Posterior cingulate gyrus (tissue), 11 donors: ENCODE measurements at regions not wholly inside any gene's neighbourhood (a gene's known extent, or its start where the extent isn't known, plus 50 kb on each side); places are given as distances from the start of the nearest gene placed in this dataset.
"Not testable (repeated sequence)": the region's sequence is repeated elsewhere in the genome, so short reads cannot be mapped to it uniquely, and the experiment has no call there.

Source experiments
- DNase-seq, 10 donors: peaks; one replicate each; pipeline versions ENCODE4 v3.0.0 to v3.0.0-alpha.2; 2020 to 2021; ENCODE audit warnings: mixed read lengths in 3 of 10
- intact Hi-C: fragments of 100-400 bp; cut with DNase I; formaldehyde crosslinking; loops from one replicate; pipeline ENCODE4 v1.15.1; 2023

GRCh38 chr5:92633176-92633575 lies 947.8 kb downstream of the NR2F1-AS1 start:
- intact Hi-C loops = no loop called here
- DNase-seq = no peak

DNA sequence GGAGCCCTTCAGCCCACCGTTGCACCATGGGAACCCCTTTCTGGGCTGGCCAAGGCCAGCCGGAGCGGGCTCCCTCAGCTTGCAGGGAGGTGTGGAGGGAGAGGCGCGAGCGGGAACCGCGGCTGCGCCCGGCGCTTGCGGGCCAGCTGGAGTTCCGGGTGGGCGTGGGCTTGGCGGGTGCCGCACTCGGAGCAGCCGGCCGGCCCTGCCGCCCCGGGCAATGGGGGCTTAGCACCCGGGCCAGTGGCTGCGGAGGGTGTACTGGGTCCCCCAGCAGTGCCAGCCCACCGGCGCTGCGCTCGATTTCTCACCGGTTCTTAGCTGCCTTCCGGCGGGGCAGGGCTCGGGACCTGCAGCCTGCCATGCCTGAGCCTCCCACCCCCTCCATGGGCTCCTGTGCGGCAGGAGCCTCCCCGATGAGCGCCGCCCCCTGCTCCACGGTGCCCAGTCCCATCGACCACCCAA lies 949.8 kb downstream of the NR2F1-AS1 start:
- intact Hi-C loops = not testable (repeated sequence)

DNA sequence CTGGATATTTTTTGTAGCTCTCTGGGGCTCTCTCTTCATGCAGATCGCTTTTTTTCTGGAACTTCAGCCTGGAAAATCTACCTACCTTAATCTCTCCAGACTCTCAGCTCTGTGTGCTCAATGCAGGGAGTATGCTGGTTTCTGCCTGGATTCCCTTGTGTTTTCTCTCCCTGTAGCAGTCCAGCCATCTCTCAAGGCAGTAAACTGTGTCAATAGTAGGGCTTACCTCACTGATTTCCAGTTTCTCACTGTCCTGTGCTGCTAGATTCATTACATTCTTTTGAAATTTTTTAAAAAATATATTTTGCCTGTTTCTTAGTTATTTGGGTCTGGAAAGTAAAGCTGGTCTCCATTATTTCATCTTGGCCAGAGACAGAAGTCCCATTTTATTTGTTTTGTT lies 951.4 kb downstream of the NR2F1-AS1 start:
- intact Hi-C loops = no loop called here
- DNase-seq = no peak

More for the DNA sequence above, 949.8 kb downstream of the NR2F1-AS1 start:
- DNase-seq = peak in 3 of 10 donors; percentile 39 to 57 (median 57)

- intact Hi-C loops = no loop called here
- DNase-seq = no peak
Observed at GRCh38 chr5:92629000-92629399, 952.0 kb downstream of the NR2F1-AS1 start.

DNA sequence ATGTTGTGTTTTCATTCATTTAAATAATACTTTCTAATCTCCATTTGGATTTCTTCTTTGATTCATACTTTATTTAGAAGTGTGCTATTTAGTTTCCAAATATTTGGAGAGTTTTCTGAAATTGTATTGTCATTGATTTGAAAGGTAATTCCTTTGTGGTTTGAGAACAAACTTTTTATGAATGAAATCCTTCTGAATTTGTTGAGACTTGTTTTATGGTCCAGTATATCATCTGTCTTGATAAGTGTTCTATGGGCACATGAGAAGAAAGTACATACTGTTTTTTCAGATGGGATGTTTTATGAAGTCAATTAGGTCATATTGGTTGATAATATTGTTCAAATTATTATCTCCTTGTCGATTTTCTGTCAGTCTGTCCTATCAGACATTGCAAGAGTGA lies 953.8 kb downstream of the NR2F1-AS1 start:
- no peak for DNase-seq

DNA sequence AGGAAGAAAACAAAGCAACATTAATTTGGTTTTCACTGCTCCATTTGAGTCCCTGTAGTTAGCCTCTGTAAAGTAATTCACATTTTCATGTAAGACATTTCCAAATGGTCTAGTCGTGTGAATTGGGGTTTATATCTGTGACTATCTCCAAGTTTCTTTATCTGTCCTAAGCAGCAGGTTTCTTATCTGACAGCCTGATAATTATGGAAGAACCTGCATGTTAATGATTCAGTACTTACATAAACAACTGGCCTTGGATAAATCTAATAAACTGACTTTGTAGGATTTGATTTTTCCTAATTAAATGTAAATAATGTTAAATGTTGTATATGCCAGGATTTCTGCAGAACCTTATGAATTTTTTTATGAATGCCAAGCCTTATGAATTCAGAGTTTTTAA lies 964.9 kb downstream of the NR2F1-AS1 start:
- intact Hi-C loops = no loop called here
- DNase-seq = no peak

More for the DNA sequence above, 953.8 kb downstream of the NR2F1-AS1 start:
- intact Hi-C loops = no loop called here

GRCh38 chr5:92613546-92613945 lies 967.5 kb downstream of the NR2F1-AS1 start:
- DNase-seq = no peak
- intact Hi-C loops = no loop called here

GRCh38 chr5:92610435-92610834 lies 970.6 kb downstream of the NR2F1-AS1 start:
- intact Hi-C loops, DNase-seq: not testable (repeated sequence)

DNA sequence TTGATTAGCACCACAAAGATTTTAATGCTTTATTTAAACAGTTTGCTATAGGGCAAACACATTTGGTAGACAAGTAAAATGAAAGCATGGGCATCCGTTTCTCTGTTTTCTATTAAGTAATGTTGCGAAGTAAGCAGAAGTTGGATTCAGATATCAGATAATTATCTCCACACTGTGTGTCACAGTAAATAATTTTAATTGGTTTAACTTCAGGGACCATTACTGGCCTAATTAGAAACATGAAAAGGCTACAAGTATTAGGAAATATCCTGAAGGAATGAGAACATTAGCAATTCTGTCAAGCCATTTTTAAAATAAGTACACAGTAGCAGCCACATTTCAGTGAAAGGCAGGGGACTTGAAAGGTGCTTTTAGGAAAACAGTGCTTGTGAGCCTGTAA lies 975.4 kb downstream of the NR2F1-AS1 start:
- no peak for DNase-seq
- intact Hi-C loops = no loop called here

GRCh38 chr5:92599217-92599810 lies 981.7 kb downstream of the NR2F1-AS1 start:
- intact Hi-C loops = no loop called here
- no peak for DNase-seq

DNA sequence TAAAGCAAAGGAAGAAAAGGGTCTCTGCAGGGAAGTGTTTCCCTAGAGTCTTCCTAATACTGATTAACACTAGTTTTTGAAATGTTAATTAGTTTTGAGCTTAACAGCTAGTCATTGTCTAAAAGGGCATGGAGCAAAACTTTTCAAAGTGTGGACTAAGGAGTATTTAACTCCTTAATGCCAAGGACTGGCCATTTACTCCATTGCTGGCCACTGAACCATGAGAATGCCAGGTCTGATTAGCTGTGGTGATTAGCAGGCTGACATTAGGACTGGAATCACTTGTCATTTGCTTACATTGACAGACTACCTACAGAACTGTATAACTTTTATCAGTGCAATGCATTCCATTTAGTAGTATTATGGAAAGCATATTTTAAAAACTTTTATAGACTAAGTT lies 987.0 kb downstream of the NR2F1-AS1 start:
- intact Hi-C loops = no loop called here
- no peak for DNase-seq

DNA sequence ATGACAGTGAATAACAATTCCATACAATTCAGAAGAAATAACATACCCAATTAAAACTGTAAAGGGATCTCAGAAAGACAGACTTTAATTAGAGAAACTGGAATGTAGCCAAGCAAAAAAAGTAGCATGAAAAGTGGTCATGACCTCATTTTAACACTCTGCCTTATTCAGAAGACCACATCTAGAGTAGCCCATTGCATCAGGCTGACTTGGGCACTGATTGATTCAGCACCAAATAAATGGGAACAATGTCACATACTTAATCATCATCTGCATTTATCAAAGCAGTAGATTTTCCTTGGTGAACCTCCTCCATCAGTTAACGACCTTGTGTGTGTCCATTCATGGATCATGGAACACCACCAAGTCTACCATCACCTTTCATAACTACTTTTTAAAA lies 992.1 kb downstream of the NR2F1-AS1 start:
- DNase-seq = no peak
- intact Hi-C loops = no loop called here

GRCh38 chr5:92581690-92582089 lies 999.3 kb downstream of the NR2F1-AS1 start:
- no peak for DNase-seq
- intact Hi-C loops = no loop called here

GRCh38 chr5:92581249-92581648 lies 999.8 kb downstream of the NR2F1-AS1 start:
- peak in 2 of 10 donors; percentile 16 to 53 for DNase-seq
- intact Hi-C loops = no loop called here

- intact Hi-C loops = no loop called here
- DNase-seq = no peak
Observed at GRCh38 chr5:92580814-92581213, 1000.2 kb downstream of the NR2F1-AS1 start.

- no peak for DNase-seq
- intact Hi-C loops = no loop called here
Observed at GRCh38 chr5:92574023-92574422, 1007.0 kb downstream of the NR2F1-AS1 start.

GRCh38 chr5:92568522-92568921 lies 1012.5 kb downstream of the NR2F1-AS1 start:
- intact Hi-C loops = no loop called here
- no peak for DNase-seq

DNA sequence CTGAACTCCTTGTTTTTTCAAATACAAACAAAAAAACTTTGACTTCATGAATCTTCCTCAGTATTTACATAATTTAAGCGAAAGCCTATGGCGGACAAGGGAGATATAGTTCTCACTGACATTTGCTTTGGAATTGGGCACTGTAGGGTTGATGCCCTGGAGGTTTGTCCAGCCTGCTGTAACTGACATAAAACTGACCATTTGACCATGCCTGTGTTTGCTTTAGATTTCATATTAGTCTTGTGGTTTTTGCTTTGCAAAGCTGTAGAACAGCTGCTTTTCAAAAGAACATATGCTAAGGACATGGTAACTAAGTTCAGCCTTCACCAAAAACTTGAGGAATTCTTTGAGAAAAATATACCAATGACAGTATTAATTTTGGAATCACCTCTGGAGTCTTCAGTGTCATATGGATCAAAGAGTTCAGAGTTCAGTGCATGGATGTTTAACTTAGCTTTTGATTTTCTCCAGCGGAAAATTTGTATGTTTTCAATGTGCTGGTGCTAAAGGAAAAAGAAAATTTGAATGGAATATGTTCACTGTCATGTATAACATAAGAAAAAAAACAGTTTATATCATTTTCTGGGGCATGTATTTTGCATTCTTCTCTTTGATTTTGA lies 1013.1 kb downstream of the NR2F1-AS1 start:
- no peak for DNase-seq
- intact Hi-C loops = no loop called here

GRCh38 chr5:92566113-92566786 lies 1014.8 kb downstream of the NR2F1-AS1 start:
- intact Hi-C loops = no loop called here
- no peak for DNase-seq

GRCh38 chr5:92565673-92566072 lies 1015.3 kb downstream of the NR2F1-AS1 start:
- no peak for DNase-seq
- intact Hi-C loops = no loop called here

DNA sequence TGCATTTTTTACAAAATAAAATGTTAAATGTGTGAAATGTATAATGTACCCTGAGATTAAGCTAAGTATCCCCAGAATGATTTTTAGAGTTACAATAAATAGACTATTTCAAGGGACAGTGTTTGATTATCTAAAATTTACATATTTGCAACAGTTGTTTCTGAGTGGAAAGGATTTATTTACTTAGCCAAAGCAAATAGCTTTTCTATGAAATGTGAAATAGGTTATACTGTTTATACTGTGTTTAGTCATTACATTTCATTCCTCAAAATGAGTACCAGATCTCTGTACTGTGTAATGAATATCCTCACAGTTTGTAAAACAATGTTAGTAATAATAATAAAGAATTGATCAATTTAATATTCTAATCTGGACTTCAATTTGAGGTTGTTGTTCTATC lies 1019.0 kb downstream of the NR2F1-AS1 start:
- no peak for DNase-seq
- intact Hi-C loops = no loop called here

DNA sequence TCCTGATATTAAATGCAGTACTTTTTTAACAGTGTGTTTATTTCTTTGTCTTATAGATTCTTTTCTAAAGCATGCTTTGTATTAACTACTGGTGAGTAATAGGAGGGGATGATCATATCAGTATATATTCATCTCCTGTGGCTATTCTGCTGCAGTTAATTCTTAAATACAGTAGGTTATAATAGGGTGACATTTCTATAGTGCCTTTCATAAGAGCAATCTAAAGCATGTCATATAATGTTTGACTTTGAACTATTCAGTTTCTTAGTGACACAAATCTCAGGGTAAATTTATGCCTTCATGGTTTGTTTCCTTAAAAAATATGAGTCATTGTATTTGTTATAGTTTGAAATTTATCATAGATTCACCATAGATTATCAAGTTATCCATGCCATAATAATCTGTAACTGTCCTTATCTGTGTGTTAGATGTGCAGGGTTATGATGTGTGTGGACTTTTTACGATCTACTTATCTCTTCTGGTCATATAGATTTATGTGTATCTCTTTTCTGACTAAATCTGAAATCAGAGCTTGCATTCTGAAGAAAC lies 1019.5 kb downstream of the NR2F1-AS1 start:
- intact Hi-C loops = no loop called here
- DNase-seq = no peak
